GM12878 (cell line): ENCODE measurements at regions not wholly inside any gene's neighbourhood (a gene's known extent, or its start where the extent isn't known, plus 50 kb on each side); places are given as distances from the start of the nearest gene placed in this dataset.

Experiments used
- ATAC-seq: fragments of 200-7000 bp; cut with Tn5 transposase; 3 replicates; pipeline ENCODE4 v1.9.1; 2020; ENCODE audit warnings: mild to moderate bottlenecking, moderate library complexity
- BruUV-seq: library from RNA; stranded (reverse); fragments of 400-500 nt; replicated peaks from 2 replicates; lab custom pipeline; 2021; lab: Mats Ljungman, UMichigan
- CTCF ChIA-PET: fragments of 300-600 bp; sonication (Branson Sonifier 250); formaldehyde crosslinking; extraction: SDS; loops from one replicate; lab custom pipeline; 2021; ENCODE audit warnings: inconsistent platforms; lab: Yijun Ruan, JAX
- POLR2A ChIA-PET: fragments of 350-600 bp; formaldehyde crosslinking; extraction: SDS; loops from one replicate; lab custom pipeline; 2021; ENCODE audit warnings: inconsistent platforms; lab: Charles Lee
- RAD21 ChIA-PET: fragments of 300-600 bp; sonication (Branson Sonifier 250); formaldehyde crosslinking; loops from one replicate; lab custom pipeline; 2023; ENCODE audit warnings: antibody characterized with exemption; ENCODE audit not compliant: unreplicated experiment; lab: Charles Lee
- SMC1A ChIA-PET: fragments of 300-600 bp; sonication (Branson Sonifier 250); formaldehyde crosslinking; loops from one replicate; lab custom pipeline; 2023; ENCODE audit not compliant: unreplicated experiment, uncharacterized antibody; lab: Charles Lee
- DNase-seq: peaks from one replicate; pipeline ENCODE4 v3.0.0-alpha.2; 2011; ENCODE audit warnings: low read depth, low spot score
- FAIRE-seq: peaks from 3 replicates; lab custom pipeline; 2011; peaks lifted over from hg19 to GRCh38; lab: Jason Lieb, UNC
- H2AFZ ChIP-seq: 2 replicates; pipeline ENCODE4 v1.6.0; 2011; ENCODE audit warnings: low read depth, low read length, control low read depth; ENCODE audit not compliant: control insufficient read depth
- H3K27ac ChIP-seq: 2 replicates; pipeline ENCODE4 v1.5.1; 2011; ENCODE audit warnings: control low read depth; ENCODE audit not compliant: control insufficient read depth, insufficient read depth
- H3K27me3 ChIP-seq, 2 experiments: replicated peaks in 1 of 2; 2 replicates each; pipeline versions ENCODE4 v1.6.0 to v1.6.1; 2011; ENCODE audit warnings: low read length in 1 of 2; ENCODE audit not compliant: control insufficient read depth in 2 of 2, insufficient read depth in 2 of 2
- H3K36me3 ChIP-seq, 2 experiments: 2 replicates each; pipeline ENCODE4 v1.5.1; 2011; ENCODE audit warnings: low read length in 1 of 2; ENCODE audit not compliant: control insufficient read depth in 2 of 2, insufficient read depth in 2 of 2
- H3K4me1 ChIP-seq: 2 replicates; pipeline ENCODE4 v1.6.1; 2011; ENCODE audit warnings: mild to moderate bottlenecking, low read length, moderate library complexity, mixed read lengths; ENCODE audit not compliant: control insufficient read depth, insufficient read depth
- H3K4me2 ChIP-seq: 2 replicates; pipeline ENCODE4 v1.6.0; 2011; ENCODE audit warnings: control low read depth; ENCODE audit not compliant: control insufficient read depth, insufficient read depth
- H3K4me3 ChIP-seq: fragments of 200-600 bp; sonication (generic); 2 replicates; pipeline ENCODE4 v1.5.1; 2016
- H3K79me2 ChIP-seq: 2 replicates; pipeline ENCODE4 v1.6.0; 2011; ENCODE audit warnings: low read length; ENCODE audit not compliant: control insufficient read depth, insufficient read depth
- H3K9ac ChIP-seq: 2 replicates; pipeline ENCODE4 v1.8.0; 2011; ENCODE audit warnings: low read length, control low read depth, mixed read lengths; ENCODE audit not compliant: control insufficient read depth, insufficient read depth
- H3K9me3 ChIP-seq: replicated peaks from 3 replicates; pipeline ENCODE4 v1.5.1; 2011; ENCODE audit warnings: mild to moderate bottlenecking, low read length; ENCODE audit not compliant: control insufficient read depth, insufficient read depth
- H4K20me1 ChIP-seq: 2 replicates; pipeline ENCODE4 v1.6.0; 2011; ENCODE audit not compliant: control insufficient read depth, insufficient read depth
- CBX3 ChIP-seq: fragments of 200-600 bp; sonication (generic); IDR thresholded peaks from 2 replicates; pipeline ENCODE4 v1.6.1; 2016; ENCODE audit warnings: low read depth, borderline replicate concordance
- ESRRA ChIP-seq: IDR thresholded peaks from 2 replicates; pipeline ENCODE4 v1.6.1; 2012; ENCODE audit warnings: mild to moderate bottlenecking, low read length, improper control_type of control experiment
- FOXK2 ChIP-seq: fragments of 450-650 bp; IDR thresholded peaks from 2 replicates; pipeline ENCODE4 v1.6.1; 2017; ENCODE audit warnings: mild to moderate bottlenecking, moderate library complexity
- FOXM1 ChIP-seq: IDR thresholded peaks from 2 replicates; pipeline ENCODE4 v1.6.1; 2012; ENCODE audit warnings: low read depth, mild to moderate bottlenecking, inconsistent platforms, low read length, moderate library complexity
- NFXL1 ChIP-seq: fragments of 450-650 bp; IDR thresholded peaks from 2 replicates; pipeline ENCODE4 v1.6.1; 2017; ENCODE audit warnings: antibody characterized with exemption, mild to moderate bottlenecking, borderline replicate concordance
- PAX8 ChIP-seq: fragments of 450-650 bp; IDR thresholded peaks from 2 replicates; pipeline ENCODE4 v1.6.1; 2017; ENCODE audit warnings: mild to moderate bottlenecking, moderate library complexity
- SPI1 ChIP-seq: IDR thresholded peaks from 2 replicates; pipeline ENCODE4 v1.6.1; 2011; ENCODE audit warnings: low read depth, mild to moderate bottlenecking, low read length, moderate library complexity, borderline replicate concordance; ENCODE audit not compliant: insufficient read depth
- SREBF2 ChIP-seq: IDR thresholded peaks from 2 replicates; pipeline ENCODE4 v1.6.1; 2012; ENCODE audit warnings: mild to moderate bottlenecking, low read length
- ZNF384 ChIP-seq: IDR thresholded peaks from 2 replicates; pipeline ENCODE4 v1.6.1; 2012; ENCODE audit warnings: low read depth, mild to moderate bottlenecking, low read length, improper control_type of control experiment, borderline replicate concordance
- WGBS: methylation state at CpG from one replicate; pipeline ENCODE4 v1.1.6; 2016; ENCODE audit warnings: low lambda C conversion rate; ENCODE audit not compliant: insufficient replicate concordance, insufficient coverage; ENCODE audit errors: missing lambda C conversion rate; 5-methylcytosine and 5-hydroxymethylcytosine counted together
- in situ Hi-C: fragments of 300-500 bp; cut with MboI; formaldehyde crosslinking; loops from 9 replicates; pipeline ENCODE4 v1.14.3; 2018; ENCODE audit warnings: mixed read lengths
- intact Hi-C: fragments of 100-400 bp; cut with micrococcal nuclease; formaldehyde crosslinking; loops from one replicate; pipeline ENCODE4 v1.14.2; 2022; ENCODE audit not compliant: unreplicated experiment
- TF ChIP-seq, protein P1 (sequence below): IDR thresholded peaks from 2 replicates; pipeline ENCODE4 v1.6.1; 2012; ENCODE audit warnings: low read length, inconsistent platforms

DNA sequence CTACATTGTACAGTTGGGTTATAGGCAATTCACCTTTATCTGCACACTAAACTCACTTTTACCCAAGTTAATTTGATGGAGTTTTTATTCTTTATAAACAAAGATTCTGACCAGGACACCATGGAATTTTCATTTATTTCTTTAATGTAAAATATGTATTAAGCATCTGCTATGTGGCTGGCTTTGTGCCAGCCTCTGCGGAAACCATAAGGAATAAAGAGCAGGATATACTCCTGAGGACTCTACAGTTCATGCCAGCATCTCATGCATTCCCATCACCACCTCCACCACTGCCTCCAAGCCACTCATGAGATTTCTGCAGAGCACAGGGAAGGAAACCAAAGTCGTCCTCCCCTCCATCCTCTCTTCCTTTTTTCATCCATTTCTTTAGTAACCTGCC is 100.0 kb upstream of the DBX1 start:
- ChIA-PET SMC1A (interaction anchor here (1.0 kb wide), 1 partner anchor 14 kb away, joined by 3 read pairs; no protein-coding TSS in a partner anchor), CTCF (no interaction called here), POLR2A (no interaction called here), RAD21 (no interaction called here)
- intact Hi-C loops, result no loop called here
- no peak overlapping the region for H3K4me2 ChIP-seq
- H3K9ac ChIP-seq, result no peak overlapping the region
- H3K4me1 ChIP-seq, result no peaks in the 10 kb centered on the region
- no TSS peak for BruUV-seq
- DNase-seq (no peak), FAIRE-seq (no peak), ATAC-seq (no peak)
- H3K27me3 ChIP-seq, result peaks cover 0 to 5% of the 10 kb centered on the region in 2 experiments; a peak in 1 of 4 replicates
- H4K20me1 ChIP-seq, result no peaks in the 10 kb centered on the region
- no peak overlapping the region for H2AFZ ChIP-seq
- H3K79me2 ChIP-seq, result no peaks in the 10 kb centered on the region
- no peaks in the 10 kb centered on the region for H3K36me3 ChIP-seq
- H3K4me3 ChIP-seq, result no peak overlapping the region
- WGBS, result 47% methylated on average over 2 of the region's 2 CpGs
- H3K9me3 ChIP-seq, result no peaks in the 10 kb centered on the region
- in situ Hi-C loops, result no loop called here
- no peak overlapping the region for H3K27ac ChIP-seq
- TF ChIP-seq ESRRA, result no peak
- no peak for TF ChIP-seq SPI1
- no peak for TF ChIP-seq CBX3
- TF ChIP-seq FOXK2, result no peak
- TF ChIP-seq, protein P1, sequence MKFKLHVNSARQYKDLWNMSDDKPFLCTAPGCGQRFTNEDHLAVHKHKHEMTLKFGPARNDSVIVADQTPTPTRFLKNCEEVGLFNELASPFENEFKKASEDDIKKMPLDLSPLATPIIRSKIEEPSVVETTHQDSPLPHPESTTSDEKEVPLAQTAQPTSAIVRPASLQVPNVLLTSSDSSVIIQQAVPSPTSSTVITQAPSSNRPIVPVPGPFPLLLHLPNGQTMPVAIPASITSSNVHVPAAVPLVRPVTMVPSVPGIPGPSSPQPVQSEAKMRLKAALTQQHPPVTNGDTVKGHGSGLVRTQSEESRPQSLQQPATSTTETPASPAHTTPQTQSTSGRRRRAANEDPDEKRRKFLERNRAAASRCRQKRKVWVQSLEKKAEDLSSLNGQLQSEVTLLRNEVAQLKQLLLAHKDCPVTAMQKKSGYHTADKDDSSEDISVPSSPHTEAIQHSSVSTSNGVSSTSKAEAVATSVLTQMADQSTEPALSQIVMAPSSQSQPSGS, result no peak
- TF ChIP-seq NFXL1, result no peak
- TF ChIP-seq SREBF2, result no peak
- TF ChIP-seq FOXM1, result no peak
- no peak for TF ChIP-seq PAX8
- TF ChIP-seq ZNF384, result no peak
